HepG2 (cell line): ENCODE measurements at regions not wholly inside any gene's neighbourhood (a gene's known extent, or its start where the extent isn't known, plus 50 kb on each side); places are given as distances from the start of the nearest gene placed in this dataset.

Experiments used
- ATAC-seq: fragments of 200-7000 bp; cut with Tn5 transposase; 3 replicates; pipeline ENCODE4 v1.9.1; 2020; ENCODE audit warnings: mild to moderate bottlenecking, moderate library complexity
- BruUV-seq: library from RNA; stranded (reverse); fragments of 400-500 nt; replicated peaks from 2 replicates; lab custom pipeline; 2021; lab: Mats Ljungman, UMichigan
- CTCF ChIA-PET: fragments of 300-600 bp; formaldehyde crosslinking; extraction: SDS; loops from one replicate; lab custom pipeline; 2021; ENCODE audit warnings: low total read pairs, inconsistent platforms, low intra/inter-chr PET ratio; lab: Yijun Ruan, JAX
- POLR2A ChIA-PET: fragments of 350-600 bp; sonication (Branson Sonifier 250); formaldehyde crosslinking; loops from one replicate; lab custom pipeline; 2020; ENCODE audit warnings: antibody characterized with exemption, inconsistent platforms; lab: Yijun Ruan, JAX
- DNase-seq: peaks from one replicate; pipeline ENCODE4 v3.0.0-alpha.2; 2015; ENCODE audit warnings: low spot score
- FAIRE-seq: peaks from 3 replicates; lab custom pipeline; 2011; peaks lifted over from hg19 to GRCh38; lab: Jason Lieb, UNC
- H2AFZ ChIP-seq: one replicate; pipeline ENCODE4 v1.6.1; 2011; ENCODE audit warnings: low read length, inconsistent platforms
- H3K27ac ChIP-seq: fragments of 300-600 bp; 3 replicates; pipeline ENCODE4 v1.8.0; 2011; ENCODE audit warnings: mixed run types, mild to moderate bottlenecking, mixed read lengths, low read length, inconsistent platforms; ENCODE audit not compliant: insufficient read depth; ENCODE audit errors: extremely low read length
- H3K27me3 ChIP-seq, 2 experiments: fragments of 200-600 bp in 1 of 2; 2 replicates in 1 of 2; 3 replicates in 1 of 2; pipeline versions ENCODE4 v1.6.0 to v1.8.0; 2011; ENCODE audit warnings: low read length in 2 of 2, mild to moderate bottlenecking in 2 of 2, moderate library complexity in 2 of 2, inconsistent platforms in 1 of 2; ENCODE audit not compliant: insufficient read depth in 2 of 2, control insufficient read depth in 1 of 2
- H3K36me3 ChIP-seq, 2 experiments: fragments of 200-600 bp in 1 of 2; replicated peaks in 1 of 2; 2 replicates in 1 of 2; 3 replicates in 1 of 2; pipeline versions ENCODE4 v1.5.1 to v1.8.0; 2011; ENCODE audit warnings: low read length in 2 of 2, inconsistent platforms in 1 of 2; ENCODE audit not compliant: insufficient read depth in 2 of 2, control insufficient read depth in 1 of 2
- H3K4me1 ChIP-seq: 2 replicates; pipeline ENCODE4 v1.5.1; 2012; ENCODE audit warnings: low read length, inconsistent platforms; ENCODE audit not compliant: insufficient read depth
- H3K4me2 ChIP-seq: 2 replicates; pipeline ENCODE4 v1.6.0; 2011; ENCODE audit warnings: low read depth, low read length, inconsistent platforms
- H3K4me3 ChIP-seq, 3 experiments: fragments of 200-600 bp in 1 of 3; sonication (generic), shearing (Covaris generic) in 1 of 3; replicated peaks in 1 of 3; 2 replicates each; pipeline ENCODE4 v1.5.1; 2011 to 2016; ENCODE audit warnings: low read length in 3 of 3, inconsistent platforms in 2 of 3, low read depth in 2 of 3, mild to moderate bottlenecking in 2 of 3, control low read depth in 1 of 3, mixed read lengths in 1 of 3; ENCODE audit not compliant: insufficient read depth in 1 of 3
- H3K79me2 ChIP-seq: one replicate; pipeline ENCODE4 v1.6.1; 2011; ENCODE audit warnings: low read length, inconsistent platforms; ENCODE audit not compliant: insufficient read depth
- H3K9ac ChIP-seq: 2 replicates; pipeline ENCODE4 v1.6.0; 2011; ENCODE audit warnings: mild to moderate bottlenecking, low read depth, low read length, inconsistent platforms; ENCODE audit not compliant: insufficient read depth
- H3K9me3 ChIP-seq: 2 replicates; pipeline ENCODE4 v1.5.1; 2012; ENCODE audit warnings: mild to moderate bottlenecking, low read length
- H4K20me1 ChIP-seq: 2 replicates; pipeline ENCODE4 v1.6.0; 2011; ENCODE audit warnings: inconsistent platforms, mild to moderate bottlenecking, low read length, moderate library complexity; ENCODE audit not compliant: insufficient read depth
- HNRNPUL1 ChIP-seq: fragments of 200-400 bp; formaldehyde crosslinking; IDR thresholded peaks from 2 replicates; pipeline ENCODE4 v1.6.1; 2017; ENCODE audit warnings: low read depth, mild to moderate bottlenecking, low read length, moderate library complexity
- NCOR1 ChIP-seq: fragments of 200-600 bp; sonication (generic); IDR thresholded peaks from 2 replicates; pipeline ENCODE4 v1.7.0; 2017; ENCODE audit warnings: antibody characterized with exemption, low read length, borderline replicate concordance
- ZHX1 ChIP-seq: sonication (generic); formaldehyde crosslinking; IDR thresholded peaks from 2 replicates; pipeline ENCODE4 v1.8.1; 2022; ENCODE audit warnings: low read depth, mild to moderate bottlenecking, missing genetic modification reagents
- ZNF501 ChIP-seq: sonication (generic); formaldehyde crosslinking; IDR thresholded peaks from 2 replicates; pipeline ENCODE4 v1.5.1; 2020; ENCODE audit warnings: mild to moderate bottlenecking, moderate library complexity, missing genetic modification reagents
- WGBS: methylation state at CpG from one replicate; pipeline ENCODE4 v1.1.6; 2017; ENCODE audit warnings: low lambda C conversion rate; 5-methylcytosine and 5-hydroxymethylcytosine counted together
- in situ Hi-C: cut with HindIII; loops from 2 replicates; pipeline ENCODE4 v1.10.0; 2017; ENCODE audit warnings: low pct_unique_long_range_greater_than_20kb; ENCODE audit not compliant: extremely low pct_ligation_motif_present
- intact Hi-C: fragments of 100-400 bp; cut with micrococcal nuclease; formaldehyde crosslinking; loops from one replicate; pipeline ENCODE4 v1.10.0; 2022; ENCODE audit not compliant: unreplicated experiment
- TF ChIP-seq, protein P1 (sequence below): sonication (generic); formaldehyde crosslinking; IDR thresholded peaks from 2 replicates; pipeline ENCODE4 v1.5.0; 2020; ENCODE audit warnings: mild to moderate bottlenecking, missing genetic modification reagents
- TF ChIP-seq, protein P2 (sequence below): sonication (generic); formaldehyde crosslinking; IDR thresholded peaks from 2 replicates; pipeline ENCODE4 v1.8.0; 2023; ENCODE audit warnings: mild to moderate bottlenecking, missing genetic modification reagents
- TF ChIP-seq, protein P3 (sequence below): sonication (generic); formaldehyde crosslinking; IDR thresholded peaks from 2 replicates; pipeline ENCODE4 v1.8.0; 2022; ENCODE audit warnings: missing genetic modification reagents, mild to moderate bottlenecking, inconsistent platforms, borderline replicate concordance
- TF ChIP-seq, protein P4 (sequence below): IDR thresholded peaks from 2 replicates; pipeline ENCODE4 v1.6.1; 2012; ENCODE audit warnings: low read depth, low read length, improper control_type of control experiment

- TF ChIP-seq, protein P1, sequence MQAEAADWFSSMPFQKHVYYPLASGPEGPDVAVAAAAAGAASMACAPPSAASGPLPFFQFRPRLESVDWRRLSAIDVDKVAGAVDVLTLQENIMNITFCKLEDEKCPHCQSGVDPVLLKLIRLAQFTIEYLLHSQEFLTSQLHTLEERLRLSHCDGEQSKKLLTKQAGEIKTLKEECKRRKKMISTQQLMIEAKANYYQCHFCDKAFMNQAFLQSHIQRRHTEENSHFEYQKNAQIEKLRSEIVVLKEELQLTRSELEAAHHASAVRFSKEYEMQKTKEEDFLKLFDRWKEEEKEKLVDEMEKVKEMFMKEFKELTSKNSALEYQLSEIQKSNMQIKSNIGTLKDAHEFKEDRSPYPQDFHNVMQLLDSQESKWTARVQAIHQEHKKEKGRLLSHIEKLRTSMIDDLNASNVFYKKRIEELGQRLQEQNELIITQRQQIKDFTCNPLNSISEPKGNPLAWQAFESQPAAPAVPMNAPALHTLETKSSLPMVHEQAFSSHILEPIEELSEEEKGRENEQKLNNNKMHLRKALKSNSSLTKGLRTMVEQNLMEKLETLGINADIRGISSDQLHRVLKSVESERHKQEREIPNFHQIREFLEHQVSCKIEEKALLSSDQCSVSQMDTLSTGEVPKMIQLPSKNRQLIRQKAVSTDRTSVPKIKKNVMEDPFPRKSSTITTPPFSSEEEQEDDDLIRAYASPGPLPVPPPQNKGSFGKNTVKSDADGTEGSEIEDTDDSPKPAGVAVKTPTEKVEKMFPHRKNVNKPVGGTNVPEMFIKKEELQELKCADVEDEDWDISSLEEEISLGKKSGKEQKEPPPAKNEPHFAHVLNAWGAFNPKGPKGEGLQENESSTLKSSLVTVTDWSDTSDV (CRISPR knock-in tag): no peak
Observed at GRCh38 chr4:136355970-136356369, 1176.3 kb downstream of the PCDH18 start (continued).

DNA sequence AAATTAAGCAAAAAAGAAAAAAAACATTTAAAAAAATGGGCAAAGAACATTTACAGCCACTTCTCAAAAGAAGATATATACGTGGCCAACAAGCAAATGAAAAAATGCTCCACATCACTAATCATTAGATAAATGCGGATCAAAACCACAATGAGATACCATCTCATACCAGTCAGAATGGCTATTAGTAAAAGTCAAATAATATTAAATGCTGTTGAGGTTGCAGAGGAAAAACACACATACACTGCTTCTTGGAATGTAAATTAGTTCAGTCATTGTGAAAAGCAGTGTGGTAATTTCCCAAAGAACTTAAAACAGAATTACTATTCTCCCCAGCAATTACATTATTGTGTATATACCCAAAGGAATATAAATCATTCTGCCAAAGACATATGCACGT, 1189.0 kb downstream of the PCDH18 start:
- WGBS: 18% methylated on average over 3 of the region's 3 CpGs
- Histone ChIP-seq H3K4me1 (no peaks in the 10 kb centered on the region), H3K27me3 (no peaks in the 10 kb centered on the region; a peak in 1 of 5 replicates), H3K4me3 (no peak overlapping the region), H3K36me3 (no peaks in the 10 kb centered on the region), H3K9ac (no peak overlapping the region), H4K20me1 (no peaks in the 10 kb centered on the region), H3K4me2 (no peak overlapping the region), H3K27ac (no peak overlapping the region), H3K79me2 (no peaks in the 10 kb centered on the region), H2AFZ (no peak overlapping the region), H3K9me3 (no peaks in the 10 kb centered on the region)
- POLR2A ChIA-PET: no interaction called here
- intact Hi-C loops: no loop called here
- in situ Hi-C loops: no loop called here
- FAIRE-seq (no peak), DNase-seq (no peak), ATAC-seq (no peak)
- no TSS peak for BruUV-seq
- CTCF ChIA-PET: no interaction called here
- TF ChIP-seq, protein P2, sequence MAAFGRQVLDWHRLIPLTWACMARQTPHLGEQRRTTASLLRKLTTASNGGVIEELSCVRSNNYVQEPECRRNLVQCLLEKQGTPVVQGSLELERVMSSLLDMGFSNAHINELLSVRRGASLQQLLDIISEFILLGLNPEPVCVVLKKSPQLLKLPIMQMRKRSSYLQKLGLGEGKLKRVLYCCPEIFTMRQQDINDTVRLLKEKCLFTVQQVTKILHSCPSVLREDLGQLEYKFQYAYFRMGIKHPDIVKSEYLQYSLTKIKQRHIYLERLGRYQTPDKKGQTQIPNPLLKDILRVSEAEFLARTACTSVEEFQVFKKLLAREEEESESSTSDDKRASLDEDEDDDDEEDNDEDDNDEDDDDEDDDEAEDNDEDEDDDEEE (CRISPR knock-in tag): no peak
- TF ChIP-seq ZHX1 (no peak), ZNF501 (CRISPR knock-in tag) (no peak), NCOR1 (no peak), HNRNPUL1 (no peak)
- TF ChIP-seq, protein P3, sequence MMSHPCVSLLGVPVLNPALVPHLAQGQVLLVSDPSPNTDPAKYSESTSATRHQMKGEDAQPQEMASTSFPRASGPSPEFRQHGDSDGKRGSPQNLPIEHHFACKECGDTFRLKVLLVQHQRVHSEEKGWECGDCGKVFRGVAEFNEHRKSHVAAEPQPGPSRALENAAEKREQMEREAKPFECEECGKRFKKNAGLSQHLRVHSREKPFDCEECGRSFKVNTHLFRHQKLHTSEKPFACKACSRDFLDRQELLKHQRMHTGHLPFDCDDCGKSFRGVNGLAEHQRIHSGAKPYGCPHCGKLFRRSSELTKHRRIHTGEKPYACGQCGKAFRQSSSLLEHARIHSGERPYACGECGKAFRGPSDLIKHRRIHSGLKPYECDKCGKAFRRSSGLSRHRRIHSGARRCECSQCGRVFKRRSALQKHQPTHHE (CRISPR knock-in tag): no peak
- TF ChIP-seq, protein P4, sequence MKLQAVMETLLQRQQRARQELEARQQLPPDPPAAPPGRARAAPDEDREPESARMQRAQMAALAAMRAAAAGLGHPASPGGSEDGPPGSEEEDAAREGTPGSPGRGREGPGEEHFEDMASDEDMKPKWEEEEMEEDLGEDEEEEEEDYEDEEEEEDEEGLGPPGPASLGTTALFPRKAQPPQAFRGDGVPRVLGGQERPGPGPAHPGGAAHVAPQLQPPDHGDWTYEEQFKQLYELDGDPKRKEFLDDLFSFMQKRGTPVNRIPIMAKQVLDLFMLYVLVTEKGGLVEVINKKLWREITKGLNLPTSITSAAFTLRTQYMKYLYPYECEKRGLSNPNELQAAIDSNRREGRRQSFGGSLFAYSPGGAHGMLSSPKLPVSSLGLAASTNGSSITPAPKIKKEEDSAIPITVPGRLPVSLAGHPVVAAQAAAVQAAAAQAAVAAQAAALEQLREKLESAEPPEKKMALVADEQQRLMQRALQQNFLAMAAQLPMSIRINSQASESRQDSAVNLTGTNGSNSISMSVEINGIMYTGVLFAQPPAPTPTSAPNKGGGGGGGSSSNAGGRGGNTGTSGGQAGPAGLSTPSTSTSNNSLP: no peak
